Calu3 (cell line): ENCODE measurements at regions not wholly inside any gene's neighbourhood (a gene's known extent, or its start where the extent isn't known, plus 50 kb on each side); places are given as distances from the start of the nearest gene placed in this dataset.

Experiments
- BruUV-seq: library from RNA; stranded (reverse); fragments of 400-500 nt; replicated peaks from 2 replicates; lab custom pipeline; 2021; lab: Mats Ljungman, UMichigan
- CTCF ChIA-PET: fragments of 300-600 bp; sonication (Branson Sonifier 250); formaldehyde crosslinking; loops from one replicate; lab custom pipeline; 2022; ENCODE audit warnings: antibody characterized with exemption; lab: Charles Lee
- DNase-seq: peaks from one replicate; pipeline ENCODE4 v3.0.0; 2022
- H3K27ac Mint-ChIP-seq: one replicate; pipeline ENCODE4 v1.8.0; 2022; ENCODE audit warnings: mixed read lengths; ENCODE audit not compliant: unreplicated experiment
- H3K27me3 Mint-ChIP-seq: one replicate; pipeline ENCODE4 v1.8.0; 2022; ENCODE audit warnings: mixed read lengths; ENCODE audit not compliant: unreplicated experiment
- H3K36me3 Mint-ChIP-seq: one replicate; pipeline ENCODE4 v1.8.0; 2022; ENCODE audit warnings: mild to moderate bottlenecking, moderate library complexity, mixed read lengths; ENCODE audit not compliant: insufficient read depth, unreplicated experiment
- H3K4me1 Mint-ChIP-seq: one replicate; pipeline ENCODE4 v1.8.0; 2022; ENCODE audit warnings: mild to moderate bottlenecking, low read depth, mixed read lengths; ENCODE audit not compliant: unreplicated experiment
- H3K4me3 Mint-ChIP-seq: one replicate; pipeline ENCODE4 v1.8.0; 2022; ENCODE audit warnings: mild to moderate bottlenecking, low read depth, moderate library complexity, mixed read lengths; ENCODE audit not compliant: unreplicated experiment
- H3K9me3 Mint-ChIP-seq: one replicate; pipeline ENCODE4 v1.8.0; 2022; ENCODE audit warnings: low read depth, mixed read lengths; ENCODE audit not compliant: unreplicated experiment
- CTCF ChIP-seq: fragments of 200-600 bp; IDR thresholded peaks from one replicate; pipeline ENCODE4 v1.8.0; 2022; ENCODE audit warnings: antibody characterized with exemption; ENCODE audit not compliant: unreplicated experiment
- intact Hi-C: fragments of 100-400 bp; cut with micrococcal nuclease; formaldehyde crosslinking; loops from one replicate; pipeline ENCODE4 v1.10.0; 2022; ENCODE audit not compliant: unreplicated experiment

GRCh38 chr12:43145481-43145880 lies 406.5 kb downstream of the ADAMTS20 start:
- H3K4me1 Mint-ChIP-seq: no peaks in the 10 kb centered on the region
- H3K27ac Mint-ChIP-seq: no peak overlapping the region
- H3K27me3 Mint-ChIP-seq: no peaks in the 10 kb centered on the region
- no peaks in the 10 kb centered on the region for H3K36me3 Mint-ChIP-seq
- CTCF ChIA-PET: no interaction called here
- no peaks in the 10 kb centered on the region for H3K9me3 Mint-ChIP-seq
- TF ChIP-seq CTCF: no peak
- intact Hi-C loops: no loop called here
- no peak for DNase-seq
- H3K4me3 Mint-ChIP-seq: no peak overlapping the region
- BruUV-seq: no TSS peak

- no peak for DNase-seq
- H3K27me3 Mint-ChIP-seq: no peaks in the 10 kb centered on the region
- CTCF ChIA-PET: no interaction called here
- H3K4me1 Mint-ChIP-seq: no peaks in the 10 kb centered on the region
- intact Hi-C loops: no loop called here
- no peak overlapping the region for H3K4me3 Mint-ChIP-seq
- H3K27ac Mint-ChIP-seq: no peak overlapping the region
- no peaks in the 10 kb centered on the region for H3K36me3 Mint-ChIP-seq
- no peaks in the 10 kb centered on the region for H3K9me3 Mint-ChIP-seq
- no TSS peak for BruUV-seq
- no peak for TF ChIP-seq CTCF
Observed at GRCh38 chr12:43143278-43143677, 408.7 kb downstream of the ADAMTS20 start.

DNA sequence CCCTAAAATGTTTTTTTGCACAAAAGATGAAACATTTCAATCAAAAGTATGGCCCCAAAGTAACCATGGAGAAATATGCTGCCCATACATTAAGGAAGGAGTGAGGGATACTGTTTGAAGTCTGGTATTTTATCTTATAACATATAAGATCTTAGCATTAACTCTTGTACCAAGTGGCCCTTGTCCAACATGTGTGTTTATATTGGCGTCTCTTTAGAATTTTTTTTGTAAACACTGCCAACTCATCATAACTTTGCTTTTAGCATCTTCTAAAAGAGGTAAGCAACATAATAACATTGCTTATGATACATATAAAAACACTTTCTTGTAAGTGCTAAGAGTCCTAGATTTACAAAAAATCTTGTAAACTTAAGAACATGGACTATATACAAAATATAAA lies 419.7 kb downstream of the ADAMTS20 start:
- CTCF ChIA-PET: no interaction called here
- Mint-ChIP-seq H3K27me3 (no peaks in the 10 kb centered on the region), H3K36me3 (no peaks in the 10 kb centered on the region), H3K4me1 (no peaks in the 10 kb centered on the region), H3K9me3 (peaks cover 7% of the 10 kb centered on the region), H3K27ac (no peak overlapping the region), H3K4me3 (no peak overlapping the region)
- DNase-seq: no peak
- intact Hi-C loops: no loop called here
- no TSS peak for BruUV-seq
- TF ChIP-seq CTCF: no peak

- BruUV-seq: no TSS peak
- no peak for TF ChIP-seq CTCF
- Mint-ChIP-seq H3K27ac (no peak overlapping the region), H3K36me3 (no peaks in the 10 kb centered on the region), H3K9me3 (peaks cover 7% of the 10 kb centered on the region), H3K4me1 (no peaks in the 10 kb centered on the region), H3K27me3 (no peaks in the 10 kb centered on the region), H3K4me3 (no peak overlapping the region)
- intact Hi-C loops: no loop called here
- CTCF ChIA-PET: no interaction called here
- DNase-seq: no peak
Observed at GRCh38 chr12:43131301-43131700, 420.7 kb downstream of the ADAMTS20 start.
